Heart right ventricle (tissue), 16 donors: ENCODE measurements at regions not wholly inside any gene's neighbourhood (a gene's known extent, or its start where the extent isn't known, plus 50 kb on each side); places are given as distances from the start of the nearest gene placed in this dataset.

Experiments used
- ATAC-seq, 8 donors: fragments of 200-7000 bp; cut with Tn5 transposase; one replicate each; pipeline ENCODE4 v1.9.1; 2020; ENCODE audit warnings: mild to moderate bottlenecking in 8 of 8, moderate library complexity in 8 of 8, moderate number of reproducible peaks in 1 of 8
- DNase-seq, 2 donors: peaks; one replicate each; pipeline ENCODE4 v3.0.0-alpha.2; 2020
- H3K27ac ChIP-seq, 10 donors: fragments of 200-600 bp; sonication (generic) in 2 of 10; one replicate each; pipeline versions ENCODE4 v1.5.0 to v1.8.0; 2020 to 2022; ENCODE audit warnings: mild to moderate bottlenecking in 3 of 10
- H3K27me3 ChIP-seq, 7 donors: fragments of 200-600 bp; one replicate each; pipeline ENCODE4 v1.8.0; 2021 to 2022; ENCODE audit warnings: mild to moderate bottlenecking in 2 of 7
- H3K36me3 ChIP-seq, 9 donors: fragments of 200-600 bp; sonication (generic) in 1 of 9; one replicate each; pipeline versions ENCODE4 v1.5.0 to v1.8.0; 2020 to 2022; ENCODE audit warnings: mild to moderate bottlenecking in 2 of 9
- H3K4me1 ChIP-seq, 9 donors: fragments of 200-600 bp; sonication (generic) in 1 of 9; one replicate each; pipeline versions ENCODE4 v1.5.0 to v1.8.0; 2020 to 2022; ENCODE audit warnings: mild to moderate bottlenecking in 4 of 9
- H3K4me3 ChIP-seq, 10 donors: fragments of 200-600 bp; sonication (generic) in 2 of 10; one replicate each; pipeline versions ENCODE4 v1.5.0 to v1.8.0; 2020 to 2022; ENCODE audit warnings: mild to moderate bottlenecking in 7 of 10, moderate library complexity in 2 of 10
- H3K9me3 ChIP-seq, 11 donors: fragments of 200-600 bp in 10 of 11; sonication (generic) in 2 of 11; one replicate each; pipeline versions ENCODE4 v1.5.0 to v1.8.0; 2013 to 2022; ENCODE audit warnings: mild to moderate bottlenecking in 2 of 11, control low read depth in 1 of 11, moderate library complexity in 1 of 11
- WGBS, 2 donors: extraction: QIAGEN DNeasy Blood & Tissue Kit; methylation state at CpG; one replicate each; pipeline ENCODE4 v1.1.7; 2013; ENCODE audit warnings: inconsistent platforms in 1 of 2; 5-methylcytosine and 5-hydroxymethylcytosine counted together
- intact Hi-C, 10 donors: fragments of 100-400 bp; cut with DNase I; formaldehyde crosslinking; loops; one replicate each; pipeline versions ENCODE4 v1.11.1 to v1.14.2; 2022
- TF ChIP-seq, protein P1 (sequence below), 9 donors: fragments of 200-600 bp; sonication (generic) in 2 of 9; IDR thresholded peaks; one replicate each; pipeline versions ENCODE4 v1.5.0 to v1.8.0; 2021 to 2022; ENCODE audit warnings: antibody characterized with exemption in 9 of 9, mild to moderate bottlenecking in 5 of 9, moderate library complexity in 1 of 9
- donor health status: Arrhythmogenic right ventricular cardiomyopathy.
- donor health status: ischemic (EF 13 %, LVEDD 7.1; RV severe dilation, severe dysfunction).
- donor health status: healthy with polysubstance abuse.
- donor health status: DM: no; HTN: yes; CAD: no.
- donor health status: DM: no; HTN: no; CAD: no.
- donor health status: ischemic (EF 25% LVEDD 6.9; RV normal size, moderate dysfunction).
- donor health status: ischemic (EF 25% LVEDD 5.7; RV mildly dilated, moderate dysfunction).
- donor health status: healthy.
- donor health status: DM: yes; HTN: yes; CAD: no.
- donor health status: Ischemic cardiomyopathy.
- donor health status: ischemic (EF 35%, LVEDD 5.7; RV mildly dilated, moderate dysfunction).
- donor health status: nonischemic (EF 11% LVEDD 7.7; RV severe dilation, severe dysfunction).
- donor health status: DM: yes; HTN: yes; CAD: no.
- donor health status: PGD.
- donor health status: ischemic (EF 29% LVEDD 5.4; RV normal size, mild dysfunction).
- donor health status: nonischemic (EF 23%, LVEDD 6.1; RV moderate dilation, normal function).

DNA sequence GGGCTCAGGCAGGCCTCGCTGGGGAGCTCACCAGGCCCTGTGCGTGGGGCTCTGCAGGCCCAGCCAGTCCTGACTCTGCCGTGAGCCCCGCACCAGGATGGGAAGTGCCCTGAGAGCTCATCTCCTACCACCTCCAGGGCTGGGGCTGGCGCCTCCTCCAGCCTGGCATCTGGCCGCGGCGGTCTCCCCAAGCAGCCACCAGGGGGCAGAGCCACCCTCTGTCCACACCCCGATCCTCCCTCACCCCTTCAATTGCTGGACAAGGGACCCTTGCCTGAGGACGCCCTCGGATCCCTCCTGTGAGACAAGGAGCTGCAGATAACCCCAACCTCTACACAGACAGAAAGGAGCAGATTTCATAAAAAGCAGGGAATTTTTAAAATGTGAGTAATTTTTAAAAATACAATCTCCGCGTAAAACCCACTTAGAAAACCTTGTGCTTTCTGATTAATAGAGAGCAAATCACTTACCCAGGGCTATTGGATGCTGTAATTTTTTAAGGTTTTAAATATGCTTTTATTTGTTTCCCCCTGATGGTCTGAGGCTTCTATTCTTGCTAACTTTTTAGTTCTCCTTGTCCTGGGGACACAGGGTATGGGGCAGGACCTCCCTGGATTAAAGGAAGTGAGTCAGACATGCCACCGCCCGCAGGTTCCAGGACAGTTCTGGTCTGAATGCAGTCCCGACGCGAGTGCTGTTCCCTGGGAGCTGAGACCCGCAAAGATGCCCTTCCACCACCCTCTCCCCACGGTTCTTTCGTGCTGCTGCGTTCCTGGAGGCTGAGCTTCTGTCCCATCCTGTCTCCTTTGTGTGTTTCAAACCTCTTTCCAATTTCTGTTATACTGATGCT is 52.3 kb upstream of the CHRNA7 start:
- 18 to 25% methylated on average over 22 of the region's 22 CpGs for WGBS, 2 donors

More for the DNA sequence above, 52.3 kb upstream of the CHRNA7 start:
- Histone ChIP-seq H3K4me3 (no peak overlapping the region), H3K27me3 (peaks cover 0 to 49% (median 34%) of the 10 kb centered on the region in 7 donors), H3K27ac (no peak overlapping the region), H3K4me1 (peaks cover 0 to 18% (median 10%) of the 10 kb centered on the region in 9 donors), H3K9me3 (no peaks in the 10 kb centered on the region), H3K36me3 (no peaks in the 10 kb centered on the region)
- ATAC-seq, result peak; percentile 44 to 78 (median 66)
- TF ChIP-seq, protein P1, sequence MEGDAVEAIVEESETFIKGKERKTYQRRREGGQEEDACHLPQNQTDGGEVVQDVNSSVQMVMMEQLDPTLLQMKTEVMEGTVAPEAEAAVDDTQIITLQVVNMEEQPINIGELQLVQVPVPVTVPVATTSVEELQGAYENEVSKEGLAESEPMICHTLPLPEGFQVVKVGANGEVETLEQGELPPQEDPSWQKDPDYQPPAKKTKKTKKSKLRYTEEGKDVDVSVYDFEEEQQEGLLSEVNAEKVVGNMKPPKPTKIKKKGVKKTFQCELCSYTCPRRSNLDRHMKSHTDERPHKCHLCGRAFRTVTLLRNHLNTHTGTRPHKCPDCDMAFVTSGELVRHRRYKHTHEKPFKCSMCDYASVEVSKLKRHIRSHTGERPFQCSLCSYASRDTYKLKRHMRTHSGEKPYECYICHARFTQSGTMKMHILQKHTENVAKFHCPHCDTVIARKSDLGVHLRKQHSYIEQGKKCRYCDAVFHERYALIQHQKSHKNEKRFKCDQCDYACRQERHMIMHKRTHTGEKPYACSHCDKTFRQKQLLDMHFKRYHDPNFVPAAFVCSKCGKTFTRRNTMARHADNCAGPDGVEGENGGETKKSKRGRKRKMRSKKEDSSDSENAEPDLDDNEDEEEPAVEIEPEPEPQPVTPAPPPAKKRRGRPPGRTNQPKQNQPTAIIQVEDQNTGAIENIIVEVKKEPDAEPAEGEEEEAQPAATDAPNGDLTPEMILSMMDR (IDR thresholded peaks at IDR 0.05), result peak; percentile 58 to 96 (median 79)
- intact Hi-C loops, result loop anchor here in 2 of 10 donors (10.0 kb wide), 2 partner anchors 323 to 333 kb away; no protein-coding TSS in a partner anchor
- DNase-seq, result peak; percentile 37 to 62
